H9 (cell line): ENCODE measurements at regions not wholly inside any gene's neighbourhood (a gene's known extent, or its start where the extent isn't known, plus 50 kb on each side); places are given as distances from the start of the nearest gene placed in this dataset.

ENCODE experiments used
- DNase-seq: peaks from one replicate; pipeline ENCODE4 v3.0.0-alpha.2; 2017
- H2AFZ ChIP-seq: one replicate; pipeline ENCODE4 v1.6.1; 2013; ENCODE audit warnings: mild to moderate bottlenecking, low read length, control low read depth, moderate library complexity
- H2AK5ac ChIP-seq: 2 replicates; pipeline ENCODE4 v1.6.1; 2013; ENCODE audit warnings: low read length, control low read depth, mixed read lengths; ENCODE audit not compliant: insufficient read length
- H2BK120ac ChIP-seq: one replicate; pipeline ENCODE4 v1.6.1; 2013; ENCODE audit warnings: low read depth, mild to moderate bottlenecking, low read length, control low read depth, inconsistent platforms; ENCODE audit not compliant: poor library complexity, severe bottlenecking
- H2BK12ac ChIP-seq: 2 replicates; pipeline ENCODE4 v1.6.1; 2013; ENCODE audit warnings: low read length, control low read depth, mixed read lengths, low read depth; ENCODE audit not compliant: insufficient read length
- H2BK15ac ChIP-seq: 2 replicates; pipeline ENCODE4 v1.6.1; 2013; ENCODE audit warnings: low read depth, low read length, control low read depth
- H2BK20ac ChIP-seq: one replicate; pipeline ENCODE4 v1.6.1; 2013; ENCODE audit warnings: low read depth, mild to moderate bottlenecking, low read length, control low read depth, inconsistent platforms; ENCODE audit not compliant: poor library complexity, severe bottlenecking
- H2BK5ac ChIP-seq: 2 replicates; pipeline ENCODE4 v1.6.1; 2013; ENCODE audit warnings: low read length, control low read depth, mixed read lengths; ENCODE audit not compliant: insufficient read length
- H3K14ac ChIP-seq: 2 replicates; pipeline ENCODE4 v1.6.1; 2013; ENCODE audit warnings: low read length, control low read depth; ENCODE audit not compliant: insufficient read depth
- H3K18ac ChIP-seq: 2 replicates; pipeline ENCODE4 v1.6.1; 2013; ENCODE audit warnings: low read depth, mild to moderate bottlenecking, mixed read lengths, low read length, control low read depth; ENCODE audit not compliant: insufficient read length
- H3K23ac ChIP-seq: 2 replicates; pipeline ENCODE4 v1.6.1; 2013; ENCODE audit warnings: low read length, control low read depth, mixed read lengths, low read depth; ENCODE audit not compliant: insufficient read length
- H3K23me2 ChIP-seq: 2 replicates; pipeline ENCODE4 v1.6.1; 2013; ENCODE audit warnings: low read depth, mild to moderate bottlenecking, mixed read lengths, low read length, control low read depth; ENCODE audit not compliant: insufficient read length, poor library complexity, severe bottlenecking
- H3K27ac ChIP-seq: 2 replicates; pipeline ENCODE4 v1.5.1; 2013; ENCODE audit warnings: low read length, control low read depth, mixed read lengths, low read depth; ENCODE audit not compliant: insufficient read length
- H3K27me3 ChIP-seq: 2 replicates; pipeline ENCODE4 v1.6.1; 2013; ENCODE audit warnings: low read length, control low read depth, inconsistent platforms; ENCODE audit not compliant: insufficient read depth
- H3K4ac ChIP-seq: 2 replicates; pipeline ENCODE4 v1.6.1; 2013; ENCODE audit warnings: low read depth, mild to moderate bottlenecking, control low read depth, inconsistent platforms, low read length, moderate library complexity
- H3K4me1 ChIP-seq: 2 replicates; pipeline ENCODE4 v1.6.1; 2013; ENCODE audit warnings: low read length, control low read depth, inconsistent platforms; ENCODE audit not compliant: insufficient read depth
- H3K4me2 ChIP-seq: 2 replicates; pipeline ENCODE4 v1.6.1; 2013; ENCODE audit warnings: low read length, control low read depth, mixed read lengths; ENCODE audit not compliant: insufficient read length, insufficient read depth
- H3K56ac ChIP-seq: 2 replicates; pipeline ENCODE4 v1.6.1; 2013; ENCODE audit warnings: low read depth, mild to moderate bottlenecking, mixed read lengths, low read length, control low read depth; ENCODE audit not compliant: insufficient read length
- H3K79me1 ChIP-seq: 2 replicates; pipeline ENCODE4 v1.6.1; 2013; ENCODE audit warnings: low read depth, mild to moderate bottlenecking, moderate library complexity, low read length, control low read depth, inconsistent platforms; ENCODE audit not compliant: insufficient read depth, poor library complexity, severe bottlenecking
- H3K79me2 ChIP-seq: 2 replicates; pipeline ENCODE4 v1.6.1; 2013; ENCODE audit warnings: low read length, control low read depth, inconsistent platforms; ENCODE audit not compliant: insufficient read depth
- H3K9ac ChIP-seq: 2 replicates; pipeline ENCODE4 v1.6.1; 2013; ENCODE audit warnings: low read length, control low read depth, mixed read lengths; ENCODE audit not compliant: insufficient read length; ENCODE audit errors: extremely low read depth
- H3K9me3 ChIP-seq: one replicate; pipeline ENCODE4 v1.6.1; 2013; ENCODE audit warnings: low read depth, low read length, inconsistent platforms; ENCODE audit not compliant: control insufficient read depth
- H3T11ph ChIP-seq: one replicate; pipeline ENCODE4 v1.6.1; 2013; ENCODE audit warnings: mild to moderate bottlenecking, low read length, control low read depth, inconsistent platforms
- H4K20me1 ChIP-seq: one replicate; pipeline ENCODE4 v1.6.1; 2013; ENCODE audit not compliant: control insufficient read depth, insufficient read length, insufficient read depth
- H4K5ac ChIP-seq: 2 replicates; pipeline ENCODE4 v1.6.1; 2013; ENCODE audit warnings: low read depth, mild to moderate bottlenecking, mixed read lengths, low read length, control low read depth; ENCODE audit not compliant: insufficient read length
- H4K8ac ChIP-seq: replicated peaks from 2 replicates; pipeline ENCODE4 v1.6.1; 2013; ENCODE audit warnings: low read length, control low read depth, mixed read lengths, low read depth; ENCODE audit not compliant: insufficient read length
- H4K91ac ChIP-seq: 2 replicates; pipeline ENCODE4 v1.6.1; 2013; ENCODE audit warnings: low read depth, mild to moderate bottlenecking, moderate library complexity, mixed read lengths, low read length, control low read depth; ENCODE audit not compliant: insufficient read length
- H3K27ac Mint-ChIP-seq, 3 experiments: 2 replicates in 2 of 3; 3 replicates in 1 of 3; pipeline ENCODE4 v1.8.0; 2020 to 2021; ENCODE audit warnings: mixed read lengths in 3 of 3, mild to moderate bottlenecking in 1 of 3, moderate library complexity in 1 of 3
- H3K27me3 Mint-ChIP-seq: 2 replicates; pipeline ENCODE4 v1.8.0; 2021; ENCODE audit warnings: low read depth, mild to moderate bottlenecking, moderate library complexity, mixed read lengths
- H3K36me3 Mint-ChIP-seq, 3 experiments: 2 replicates in 2 of 3; 3 replicates in 1 of 3; pipeline ENCODE4 v1.8.0; 2020 to 2021; ENCODE audit warnings: low read depth in 3 of 3, mixed read lengths in 3 of 3; ENCODE audit not compliant: insufficient read depth in 1 of 3
- H3K4me1 Mint-ChIP-seq, 2 experiments: 2 replicates each; pipeline ENCODE4 v1.8.0; 2020; ENCODE audit warnings: mixed read lengths in 2 of 2
- H3K4me3 Mint-ChIP-seq, 2 experiments: 2 replicates in 1 of 2; 3 replicates in 1 of 2; pipeline ENCODE4 v1.8.0; 2020 to 2021; ENCODE audit warnings: mild to moderate bottlenecking in 2 of 2, mixed read lengths in 2 of 2, moderate library complexity in 1 of 2
- H3K9me3 Mint-ChIP-seq, 2 experiments: 2 replicates in 1 of 2; 3 replicates in 1 of 2; pipeline ENCODE4 v1.8.0; 2020; ENCODE audit warnings: mild to moderate bottlenecking in 2 of 2, mixed read lengths in 2 of 2, moderate library complexity in 1 of 2
- CTCF ChIP-seq: fragments of 200-600 bp; sonication (generic); conservative IDR thresholded peaks from 3 replicates; pipeline ENCODE4 v1.8.0; 2021; ENCODE audit warnings: antibody characterized with exemption, mild to moderate bottlenecking
- WGBS: extraction: QIAGEN DNeasy Blood & Tissue Kit; methylation state at CpG from one replicate; pipeline ENCODE4 v1.1.7; 2013; ENCODE audit warnings: missing lambda C conversion rate, low lambda C conversion rate, mixed read lengths; ENCODE audit not compliant: insufficient read length; ENCODE audit errors: extremely low coverage; 5-methylcytosine and 5-hydroxymethylcytosine counted together

- H4K5ac ChIP-seq: no peak overlapping the region
- no peak overlapping the region for H2BK120ac ChIP-seq
- no peak overlapping the region for H3K4ac ChIP-seq
- H2BK15ac ChIP-seq: no peak overlapping the region
- H2AFZ ChIP-seq: no peak overlapping the region
- no peaks in the 10 kb centered on the region for H3K79me2 ChIP-seq
- no peaks in the 10 kb centered on the region for H4K20me1 ChIP-seq
- no peak overlapping the region for H2BK12ac ChIP-seq
- no peak overlapping the region for H2BK5ac ChIP-seq
- H3K4me1 ChIP-seq: no peaks in the 10 kb centered on the region
- H3K23ac ChIP-seq: no peak overlapping the region
- H3K36me3 Mint-ChIP-seq: no peaks in the 10 kb centered on the region
- H2BK20ac ChIP-seq: no peak overlapping the region
- no peak for TF ChIP-seq CTCF
- H3K9me3 Mint-ChIP-seq: peaks cover 0 to 2% of the 10 kb centered on the region in 2 experiments; a peak in 3 of 5 replicates
- H4K8ac ChIP-seq: no peak overlapping the region
- H3K9ac ChIP-seq: no peak overlapping the region
- no peaks in the 10 kb centered on the region for H3K4me1 Mint-ChIP-seq
- no CpG with 5 or more reads among the region's 6 CpGs for WGBS
- no peaks in the 10 kb centered on the region for H3K9me3 ChIP-seq
- H3K27me3 Mint-ChIP-seq: no peaks in the 10 kb centered on the region
- H4K91ac ChIP-seq: no peak overlapping the region
- no peak overlapping the region for H3K18ac ChIP-seq
- no peaks in the 10 kb centered on the region for H3K23me2 ChIP-seq
- H2AK5ac ChIP-seq: no peak overlapping the region
- H3K4me2 ChIP-seq: no peak overlapping the region
- H3K4me3 Mint-ChIP-seq: no peak overlapping the region
- no peak for DNase-seq
- H3K14ac ChIP-seq: no peak overlapping the region
- H3K27me3 ChIP-seq: no peaks in the 10 kb centered on the region
- no peak overlapping the region for H3T11ph ChIP-seq
- H3K27ac ChIP-seq: no peak overlapping the region
- no peak overlapping the region for H3K27ac Mint-ChIP-seq
- no peak overlapping the region for H3K56ac ChIP-seq
- H3K79me1 ChIP-seq: no peaks in the 10 kb centered on the region
Measured at GRCh38 chr2:128580988-128581848, 262.6 kb upstream of the HS6ST1 start.
